ENCODE measurements at regions not wholly inside any gene's neighbourhood (a gene's known extent, or its start where the extent isn't known, plus 50 kb on each side); places are given as distances from the start of the nearest gene placed in this dataset.

GRCh38 chr2:150812664-150813367, 325.3 kb upstream of the RND3 start:
- no peak for TF ChIP-seq BACH2 (CRISPR knock-in tag; IDR thresholded peaks at IDR 0.05; ENCODE audit: borderline replicate concordance)
- TF ChIP-seq ARNTL (CRISPR knock-in tag; IDR thresholded peaks at IDR 0.05; ENCODE audit: borderline replicate concordance, low read depth), result no peak
- TF ChIP-seq CSDC2 (CRISPR knock-in tag; IDR thresholded peaks at IDR 0.05), result no peak
- TF ChIP-seq ZC3H10 (CRISPR knock-in tag; IDR thresholded peaks at IDR 0.05), result no peak
- TF ChIP-seq PPARA (CRISPR knock-in tag; IDR thresholded peaks at IDR 0.05; ENCODE audit: borderline replicate concordance), result no peak
